ENCODE measurements at regions not wholly inside any gene's neighbourhood (a gene's known extent, or its start where the extent isn't known, plus 50 kb on each side); places are given as distances from the start of the nearest gene placed in this dataset.

DNA sequence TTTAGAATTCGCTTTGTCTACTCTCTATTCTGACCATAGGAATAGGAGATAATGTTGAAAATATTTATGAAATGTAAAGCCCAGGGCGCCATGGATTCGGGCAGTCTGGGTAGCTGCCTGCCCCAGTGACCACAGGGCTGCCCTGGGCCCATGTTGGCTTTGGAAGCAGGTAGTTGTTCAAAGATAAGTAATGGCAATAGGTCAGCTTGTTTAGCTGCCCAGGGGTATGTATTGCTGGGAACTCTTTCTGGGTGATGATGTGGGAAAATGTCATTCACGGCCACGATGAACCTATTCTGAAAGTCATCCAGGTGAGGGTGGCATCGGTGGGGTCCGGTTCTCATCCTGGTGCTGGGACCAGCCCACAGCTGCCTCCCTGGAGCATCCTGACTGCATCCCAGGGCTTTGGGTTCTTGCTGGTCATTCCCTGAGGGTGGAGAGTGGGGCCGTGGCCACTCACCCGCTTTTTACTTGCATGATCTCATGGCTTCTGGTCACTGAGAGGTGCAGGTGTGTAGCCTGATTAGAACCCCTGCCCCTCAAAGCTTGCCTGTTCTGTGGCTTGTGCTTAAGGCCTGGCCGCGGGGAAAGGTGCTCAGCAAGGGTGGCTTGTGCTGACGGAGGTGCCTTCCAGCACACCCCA lies 102.8 kb downstream of the ERMARD start:
- Mint-ChIP-seq H3K4me3 (no peak overlapping the region), H3K9me3 (no peaks in the 10 kb centered on the region), H3K36me3 (no peaks in the 10 kb centered on the region), H3K27ac (no peak overlapping the region), H3K4me1 (peaks cover 0 to 4% of the 10 kb centered on the region in 2 donors), H3K27me3 (ENCODE audit: low read depth in 2 of 2) (peaks cover 9 to 17% of the 10 kb centered on the region in 2 donors)
- no peak overlapping the region for H3K4me3 ChIP-seq (ENCODE audit: low read length)
- ATAC-seq (no peak), DNase-seq (no peak)
- H3K27me3 ChIP-seq (ENCODE audit: control insufficient read depth, insufficient read depth, low read length), result no peaks in the 10 kb centered on the region
- no peaks in the 10 kb centered on the region for H3K36me3 ChIP-seq (ENCODE audit: control insufficient read depth, insufficient read depth, low read length)
- TF ChIP-seq, protein P1, sequence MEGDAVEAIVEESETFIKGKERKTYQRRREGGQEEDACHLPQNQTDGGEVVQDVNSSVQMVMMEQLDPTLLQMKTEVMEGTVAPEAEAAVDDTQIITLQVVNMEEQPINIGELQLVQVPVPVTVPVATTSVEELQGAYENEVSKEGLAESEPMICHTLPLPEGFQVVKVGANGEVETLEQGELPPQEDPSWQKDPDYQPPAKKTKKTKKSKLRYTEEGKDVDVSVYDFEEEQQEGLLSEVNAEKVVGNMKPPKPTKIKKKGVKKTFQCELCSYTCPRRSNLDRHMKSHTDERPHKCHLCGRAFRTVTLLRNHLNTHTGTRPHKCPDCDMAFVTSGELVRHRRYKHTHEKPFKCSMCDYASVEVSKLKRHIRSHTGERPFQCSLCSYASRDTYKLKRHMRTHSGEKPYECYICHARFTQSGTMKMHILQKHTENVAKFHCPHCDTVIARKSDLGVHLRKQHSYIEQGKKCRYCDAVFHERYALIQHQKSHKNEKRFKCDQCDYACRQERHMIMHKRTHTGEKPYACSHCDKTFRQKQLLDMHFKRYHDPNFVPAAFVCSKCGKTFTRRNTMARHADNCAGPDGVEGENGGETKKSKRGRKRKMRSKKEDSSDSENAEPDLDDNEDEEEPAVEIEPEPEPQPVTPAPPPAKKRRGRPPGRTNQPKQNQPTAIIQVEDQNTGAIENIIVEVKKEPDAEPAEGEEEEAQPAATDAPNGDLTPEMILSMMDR (IDR thresholded peaks at IDR 0.05), result no peak
- 96% methylated on average over 12 of the region's 12 CpGs for WGBS (ENCODE audit: insufficient coverage)
- intact Hi-C loops (cut with micrococcal nuclease), result no loop called here
- no peak overlapping the region for H3K27ac ChIP-seq (ENCODE audit: low read length)
- H3K4me1 ChIP-seq (ENCODE audit: control insufficient read depth, insufficient read depth, low read length), result no peaks in the 10 kb centered on the region
- H3K9me3 ChIP-seq (ENCODE audit: control insufficient read depth, insufficient read depth, low read length), result peaks cover 14% of the 10 kb centered on the region

DNA sequence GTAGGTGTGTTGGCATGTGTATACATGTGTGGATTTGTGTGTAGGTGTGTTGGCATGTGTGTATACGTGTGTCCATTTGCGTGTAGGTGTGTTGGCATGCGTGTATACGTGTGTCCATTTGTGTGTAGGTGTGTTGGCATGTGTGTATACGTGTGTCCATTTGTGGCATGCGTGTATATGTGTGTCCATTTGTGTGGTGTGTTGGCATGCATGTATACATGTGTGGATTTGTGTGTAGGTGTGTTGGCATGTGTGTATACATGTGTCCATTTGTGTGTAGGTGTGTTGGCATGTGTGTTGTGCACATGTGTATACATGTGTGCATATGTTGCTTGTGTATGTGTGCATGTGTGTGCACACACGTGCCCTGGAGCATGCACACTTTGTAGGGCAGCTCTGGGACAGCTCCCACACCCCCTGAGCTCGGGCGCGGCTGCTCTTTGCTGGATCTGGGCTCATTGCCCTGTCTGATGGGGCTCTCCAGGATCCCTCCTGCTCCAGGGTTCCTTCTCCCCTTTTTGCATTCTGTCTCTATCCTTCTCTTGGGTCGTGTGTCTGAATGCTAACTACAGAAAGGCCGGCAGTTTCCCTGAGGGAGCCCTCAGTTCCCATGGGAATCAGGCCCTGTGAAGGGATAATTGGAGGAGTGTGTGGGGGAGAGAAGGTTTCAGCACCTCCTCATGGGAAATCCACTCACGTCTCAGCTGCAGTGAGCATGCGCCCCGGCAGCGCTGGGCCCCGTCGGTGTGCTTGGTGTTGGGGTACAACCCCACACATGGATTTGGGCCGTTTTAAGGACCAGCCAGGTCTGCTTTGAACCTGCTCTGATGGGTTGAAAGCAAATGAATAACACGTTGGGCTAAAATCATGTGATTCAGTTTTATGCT lies 102.0 kb downstream of the ERMARD start:
- 90% methylated on average over 20 of the region's 20 CpGs for WGBS (ENCODE audit: insufficient coverage)
- DNase-seq, result no peak

GRCh38 chr6:169852504-169853195 lies 101.2 kb downstream of the ERMARD start:
- no peak overlapping the region for H3K4me3 Mint-ChIP-seq
- no peak overlapping the region for H3K27ac Mint-ChIP-seq
- peaks cover 0 to 4% of the 10 kb centered on the region in 2 donors for H3K4me1 Mint-ChIP-seq
- Histone ChIP-seq H3K4me3 (ENCODE audit: low read length) (no peak overlapping the region), H3K36me3 (ENCODE audit: control insufficient read depth, insufficient read depth, low read length) (no peaks in the 10 kb centered on the region), H3K27ac (ENCODE audit: low read length) (no peak overlapping the region), H3K4me1 (ENCODE audit: control insufficient read depth, insufficient read depth, low read length) (no peaks in the 10 kb centered on the region), H3K9me3 (ENCODE audit: control insufficient read depth, insufficient read depth, low read length) (peaks cover 7% of the 10 kb centered on the region), H3K27me3 (ENCODE audit: control insufficient read depth, insufficient read depth, low read length) (no peaks in the 10 kb centered on the region)
- DNase-seq (no peak), ATAC-seq (peak in 1 of 3 donors; percentile 45)
- H3K9me3 Mint-ChIP-seq, result no peaks in the 10 kb centered on the region
- no peaks in the 10 kb centered on the region for H3K36me3 Mint-ChIP-seq
- H3K27me3 Mint-ChIP-seq (ENCODE audit: low read depth in 2 of 2), result peaks cover 10 to 21% of the 10 kb centered on the region in 2 donors
- intact Hi-C loops (cut with micrococcal nuclease), result no loop called here
- WGBS (ENCODE audit: insufficient coverage), result 91% methylated on average over 4 of the region's 5 CpGs
- TF ChIP-seq, protein P1 (IDR thresholded peaks at IDR 0.05), result no peak

More for the DNA sequence above, 102.0 kb downstream of the ERMARD start:
- Mint-ChIP-seq H3K4me1 (peaks cover 0 to 4% of the 10 kb centered on the region in 2 donors), H3K4me3 (no peak overlapping the region), H3K27ac (no peak overlapping the region), H3K27me3 (ENCODE audit: low read depth in 2 of 2) (peaks cover 10 to 21% of the 10 kb centered on the region in 2 donors), H3K9me3 (no peaks in the 10 kb centered on the region), H3K36me3 (no peaks in the 10 kb centered on the region)
- Histone ChIP-seq H3K9me3 (ENCODE audit: control insufficient read depth, insufficient read depth, low read length) (peaks cover 14% of the 10 kb centered on the region), H3K4me3 (ENCODE audit: low read length) (no peak overlapping the region), H3K27ac (ENCODE audit: low read length) (no peak overlapping the region), H3K36me3 (ENCODE audit: control insufficient read depth, insufficient read depth, low read length) (no peaks in the 10 kb centered on the region), H3K4me1 (ENCODE audit: control insufficient read depth, insufficient read depth, low read length) (no peaks in the 10 kb centered on the region), H3K27me3 (ENCODE audit: control insufficient read depth, insufficient read depth, low read length) (no peaks in the 10 kb centered on the region)
- peak in 1 of 3 donors; percentile 2 for ATAC-seq
- TF ChIP-seq, protein P1 (IDR thresholded peaks at IDR 0.05), result no peak
- intact Hi-C loops (cut with micrococcal nuclease), result no loop called here

All from natural killer cell (primary cell).